GM23338 (cell line): ENCODE measurements at regions not wholly inside any gene's neighbourhood (a gene's known extent, or its start where the extent isn't known, plus 50 kb on each side); places are given as distances from the start of the nearest gene placed in this dataset.

Source experiments
- CREB1 ChIP-seq: fragments of 250-450 bp; sonication (Bioruptor Pico); IDR thresholded peaks from 2 replicates; pipeline ENCODE4 v1.5.0; 2020; ENCODE audit warnings: low read depth, mild to moderate bottlenecking, moderate library complexity
- CTCF ChIP-seq, 2 experiments: fragments of 200-600 bp in 1 of 2; sonication (generic) in 1 of 2; conservative IDR thresholded peaks; 2 replicates each; pipeline versions ENCODE4 v1.5.1 to v1.6.1; 2016 to 2017; ENCODE audit warnings: antibody characterized with exemption in 2 of 2, low read depth in 2 of 2, mild to moderate bottlenecking in 2 of 2, moderate library complexity in 1 of 2
- EZH2 ChIP-seq: fragments of 200-600 bp; sonication (generic); IDR thresholded peaks from one replicate; pipeline ENCODE4 v1.8.0; 2017; ENCODE audit warnings: antibody characterized with exemption, mild to moderate bottlenecking, low read depth; ENCODE audit not compliant: unreplicated experiment
- EZH2phosphoT487 ChIP-seq: fragments of 200-600 bp; sonication (generic); IDR thresholded peaks from one replicate; pipeline ENCODE4 v1.8.1; 2018; ENCODE audit warnings: antibody characterized with exemption; ENCODE audit not compliant: unreplicated experiment
- NANOG ChIP-seq: IDR thresholded peaks from 2 replicates; pipeline ENCODE4 v1.6.1; 2016; ENCODE audit warnings: antibody characterized with exemption, borderline replicate concordance
- POLR2AphosphoS5 ChIP-seq: IDR thresholded peaks from 2 replicates; pipeline ENCODE4 v1.6.1; 2016; ENCODE audit warnings: antibody characterized with exemption, low read depth
- REST ChIP-seq: IDR thresholded peaks from one replicate; pipeline ENCODE4 v1.6.1; 2018; ENCODE audit warnings: antibody characterized with exemption; ENCODE audit not compliant: unreplicated experiment
- ZNF114 ChIP-seq: fragments of 250-450 bp; sonication (Bioruptor Pico); IDR thresholded peaks from 2 replicates; pipeline ENCODE4 v1.5.0; 2020; ENCODE audit warnings: mild to moderate bottlenecking, moderate library complexity
- ZNF462 ChIP-seq: fragments of 250-450 bp; sonication (Bioruptor Pico); IDR thresholded peaks from 2 replicates; pipeline ENCODE4 v1.5.0; 2020; ENCODE audit warnings: mild to moderate bottlenecking, moderate library complexity

- TF ChIP-seq CTCF (conservative IDR thresholded peaks at IDR 0.05; ENCODE audit: low read depth in 2 of 2) = no peak
- no peak for TF ChIP-seq EZH2phosphoT487
- no peak for TF ChIP-seq EZH2
- TF ChIP-seq CREB1 (CRISPR knock-in tag) = no peak
- no peak for TF ChIP-seq NANOG
- no peak for TF ChIP-seq POLR2AphosphoS5
- no peak for TF ChIP-seq ZNF462 (CRISPR knock-in tag)
- TF ChIP-seq REST = no peak
- TF ChIP-seq ZNF114 (CRISPR knock-in tag) = no peak
Measured at GRCh38 chr13:46996316-46997030, 99.6 kb upstream of the HTR2A start.
